CD4-positive, alpha-beta T cell treated with Interleukin-15 for 4 hours (primary cell): ENCODE measurements at regions not wholly inside any gene's neighbourhood (a gene's known extent, or its start where the extent isn't known, plus 50 kb on each side); places are given as distances from the start of the nearest gene placed in this dataset.

Source experiments
- DNase-seq: peaks from one replicate; pipeline ENCODE4 v3.0.0-alpha.2; 2020; ENCODE audit warnings: low spot score

DNA sequence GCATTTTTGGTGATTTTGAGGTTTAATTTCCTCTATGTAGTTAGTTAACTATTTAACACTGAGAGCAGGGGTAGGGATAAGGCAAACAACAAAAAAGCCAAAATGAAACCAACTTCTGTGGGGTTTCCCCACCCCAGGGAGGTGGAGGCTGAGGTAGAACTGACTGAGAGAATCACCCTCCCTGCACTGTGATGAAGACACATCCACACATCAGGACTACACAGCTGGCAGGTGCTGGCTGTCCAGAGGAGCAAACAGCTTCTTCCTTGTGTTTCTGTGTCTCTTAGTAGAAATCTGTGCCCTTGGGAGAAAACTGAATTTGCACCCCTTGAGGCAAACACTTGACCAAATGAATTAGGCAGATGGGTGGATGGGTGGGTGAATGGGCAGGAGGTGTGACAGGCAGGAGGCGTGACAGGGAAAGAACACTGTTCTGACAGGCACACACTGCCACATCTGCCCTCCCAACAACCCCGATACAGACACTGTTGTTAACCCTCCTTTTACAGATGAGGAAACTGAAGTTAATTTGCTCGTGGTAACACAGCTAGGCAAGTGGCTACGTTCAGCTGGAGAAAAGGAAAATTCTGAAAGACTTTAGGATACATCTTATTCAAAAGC, 62.9 kb upstream of the AMZ2 start:
- peak; percentile 77 for DNase-seq

DNA sequence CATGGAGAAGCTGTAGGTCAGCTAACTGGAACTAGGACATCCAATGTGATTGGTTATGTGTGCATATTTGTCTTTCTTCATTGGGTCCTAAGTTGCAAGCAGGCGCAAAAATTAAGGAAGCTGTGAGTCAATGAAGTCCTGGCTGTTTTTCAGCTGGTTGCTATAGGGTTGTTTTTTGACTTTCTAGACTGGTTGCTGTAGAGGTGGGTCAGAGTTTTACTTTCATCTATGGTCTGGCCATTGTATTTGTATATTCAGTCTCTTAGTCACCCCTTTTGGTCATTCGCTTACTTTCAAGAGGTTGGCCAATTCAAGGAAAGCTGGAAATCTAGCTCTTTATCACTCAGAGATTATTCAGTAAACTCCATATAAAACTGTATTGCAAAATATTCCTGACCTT, 62.0 kb upstream of the AMZ2 start:
- no peak for DNase-seq

DNA sequence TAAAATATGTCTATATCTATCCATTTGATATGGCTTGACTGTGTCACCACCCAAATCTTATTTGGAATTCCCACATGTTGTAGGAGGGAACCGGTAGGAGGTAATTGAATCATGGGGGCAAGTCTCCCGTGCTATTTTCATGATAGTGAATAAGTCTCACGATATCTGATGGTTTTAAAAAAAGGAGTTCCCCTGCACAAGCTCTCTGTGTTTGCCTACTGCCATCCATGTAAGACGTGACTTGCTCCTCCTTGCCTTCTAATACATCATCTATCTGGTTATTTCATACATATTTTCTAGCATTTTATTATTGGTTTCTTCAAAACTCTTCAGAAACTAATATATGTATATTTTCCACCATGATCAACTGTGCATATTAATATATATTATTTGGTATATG, 57.3 kb upstream of the AMZ2 start:
- DNase-seq, result no peak

DNA sequence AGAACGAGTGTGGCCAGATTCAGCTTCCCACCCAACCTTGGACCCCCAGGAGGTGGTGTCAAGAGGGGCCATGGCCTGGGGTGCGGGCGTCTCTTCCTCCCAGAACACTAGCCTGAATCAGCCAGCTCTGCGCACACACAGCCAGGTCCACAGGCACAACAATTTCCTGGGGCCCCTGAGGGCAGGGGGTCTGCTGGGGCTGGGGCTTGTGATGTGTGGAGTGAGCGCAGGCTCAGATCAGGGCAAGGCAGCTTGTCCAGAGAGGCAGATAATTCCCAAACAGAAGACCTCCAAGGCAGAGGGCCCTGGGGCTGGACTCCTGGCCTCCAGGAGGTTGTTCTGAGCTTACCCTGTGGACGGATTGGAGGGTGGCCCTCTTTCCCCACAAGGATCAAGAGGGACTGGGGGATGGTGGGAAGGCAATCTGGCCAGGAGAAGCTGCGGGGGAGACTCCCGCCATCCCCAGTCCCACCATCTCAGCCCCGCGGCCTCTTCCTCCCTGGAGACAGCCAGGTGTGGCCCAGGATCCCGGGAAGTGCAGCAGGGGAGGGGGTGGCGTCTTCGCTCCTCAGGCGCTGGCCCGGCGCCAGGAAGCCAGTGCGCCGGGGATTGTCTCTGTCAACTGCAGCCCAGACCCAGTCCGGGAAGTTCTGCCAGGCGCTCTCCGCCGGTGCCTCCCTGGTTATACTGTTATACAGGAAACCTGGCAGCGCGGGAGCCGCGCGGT, 52.0 kb upstream of the AMZ2 start:
- no peak for DNase-seq

DNA sequence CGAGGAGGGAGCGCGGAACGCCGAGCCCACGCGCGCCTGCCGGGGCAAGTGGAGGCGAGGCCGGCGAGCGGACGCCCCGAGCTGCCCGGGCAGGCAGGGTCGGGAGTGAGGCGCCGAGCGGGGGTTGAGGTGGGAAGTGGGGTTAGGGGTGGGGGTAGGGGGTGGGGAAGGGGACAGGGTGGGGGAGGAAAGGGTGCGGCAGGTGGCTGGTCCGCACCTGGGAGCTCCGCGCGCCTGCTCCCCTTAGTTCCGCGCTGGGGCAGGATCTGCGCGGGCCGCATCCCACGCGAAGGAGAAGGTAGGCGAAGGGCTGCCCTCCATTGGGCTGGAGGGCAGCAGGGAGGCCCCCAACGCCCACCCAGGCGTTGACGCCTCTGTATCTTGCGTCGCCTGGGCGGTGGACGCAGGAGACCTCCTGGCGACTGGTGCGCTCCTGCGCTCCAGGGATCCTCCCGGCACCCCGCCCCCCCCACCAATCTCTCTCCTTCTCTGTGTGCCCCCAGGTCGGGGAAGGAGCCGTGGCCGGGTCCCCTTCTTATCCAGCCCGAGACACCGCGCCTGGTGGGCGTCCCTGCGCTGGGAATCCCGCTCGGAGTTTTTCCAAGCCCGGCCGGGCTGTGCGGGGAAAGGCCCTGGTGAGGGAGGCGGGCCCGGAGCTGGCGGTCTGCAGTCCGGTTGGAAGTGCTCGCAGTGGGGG, 51.3 kb upstream of the AMZ2 start:
- no peak for DNase-seq

DNA sequence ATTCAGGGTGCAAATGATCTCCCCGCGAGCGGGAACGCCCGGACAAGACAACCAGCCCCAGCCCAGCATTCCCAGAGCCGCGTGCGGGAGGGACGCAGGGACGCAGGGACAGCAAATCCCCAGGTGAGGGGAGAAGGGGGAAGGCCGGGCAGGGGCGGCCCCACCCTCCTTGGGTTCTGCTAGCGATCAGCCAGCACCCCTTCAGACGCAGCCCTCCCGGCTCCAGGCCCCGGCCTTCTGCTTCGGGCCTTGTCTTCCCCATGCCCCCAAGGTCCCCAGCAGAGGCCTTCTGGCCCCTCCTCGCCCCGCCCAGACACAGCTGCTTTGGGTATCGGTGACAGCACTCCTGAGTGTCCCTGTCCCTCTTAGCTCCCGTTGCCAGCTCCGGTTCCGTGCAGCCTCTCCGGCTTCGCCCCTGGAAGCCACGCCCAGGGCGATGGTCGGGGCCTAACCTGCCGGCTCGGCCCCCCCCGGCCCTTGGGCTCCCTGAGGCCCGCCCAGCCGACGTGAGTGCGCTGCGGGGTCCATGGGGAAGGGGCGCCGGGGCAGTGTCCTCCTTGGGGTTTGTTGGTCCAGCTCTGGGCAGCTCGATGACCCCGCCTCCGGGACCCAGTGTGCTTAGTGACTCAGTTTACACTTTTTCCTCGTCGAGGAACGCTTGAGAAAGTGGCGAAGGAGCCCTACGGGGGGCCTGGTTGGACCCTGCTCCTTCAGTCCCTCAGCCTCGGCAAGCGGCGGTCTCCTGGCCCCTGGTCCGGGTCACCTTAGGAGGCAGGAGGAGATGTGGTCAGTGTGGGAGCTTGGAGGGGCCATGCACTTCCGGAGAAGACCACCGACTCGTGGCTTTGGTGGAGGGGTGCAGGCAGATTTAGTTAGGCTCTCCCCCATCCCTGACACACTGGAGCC, 50.5 kb upstream of the AMZ2 start:
- peak; percentile 32 for DNase-seq

DNA sequence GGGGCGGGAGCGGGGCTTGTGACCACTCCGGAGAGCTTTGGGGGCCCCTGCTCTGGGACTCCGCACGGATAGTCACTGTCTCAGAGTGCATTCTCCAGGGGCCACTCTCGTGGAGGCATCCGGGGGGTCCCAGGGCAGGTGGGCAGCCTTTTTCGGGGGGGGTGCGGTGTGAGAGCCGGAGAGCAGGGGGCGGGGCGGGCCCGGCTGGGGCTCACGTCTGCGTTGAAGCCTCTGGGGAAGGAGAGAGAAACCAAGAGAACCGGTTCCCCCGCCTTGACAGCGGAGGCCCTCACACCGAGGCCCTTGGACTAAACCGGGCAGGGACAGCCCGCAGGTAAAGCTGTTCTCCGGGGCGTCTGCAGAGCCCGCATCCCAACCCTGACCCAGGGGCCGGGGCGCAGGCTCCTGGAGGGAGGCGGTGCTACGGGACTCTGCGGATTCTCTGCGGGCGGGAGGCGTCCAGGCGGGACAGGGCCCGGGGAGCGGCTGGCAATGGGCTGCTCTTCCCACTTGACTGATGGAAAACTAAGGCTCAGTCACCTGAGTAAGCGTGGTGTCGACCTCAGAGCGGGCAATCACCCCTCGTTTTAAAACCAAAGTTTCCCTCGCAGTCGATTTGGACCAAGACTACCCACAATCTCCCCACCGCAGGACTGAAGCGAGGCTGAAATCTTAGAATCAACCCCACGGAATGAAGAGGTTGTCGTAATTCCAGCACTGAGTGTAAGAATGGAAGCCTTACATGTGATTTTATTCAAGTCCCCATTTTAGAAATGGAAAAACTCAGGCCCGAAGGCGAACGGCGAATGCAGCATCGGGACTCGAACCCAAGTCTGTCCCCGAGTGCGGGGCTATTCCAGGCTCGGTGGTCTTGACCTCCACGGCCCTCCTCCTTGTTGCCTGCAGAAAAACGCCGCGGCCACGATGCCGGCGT, 49.6 kb upstream of the AMZ2 start:
- no peak for DNase-seq
